ENCODE measurements at regions not wholly inside any gene's neighbourhood (a gene's known extent, or its start where the extent isn't known, plus 50 kb on each side); places are given as distances from the start of the nearest gene placed in this dataset.

DNA sequence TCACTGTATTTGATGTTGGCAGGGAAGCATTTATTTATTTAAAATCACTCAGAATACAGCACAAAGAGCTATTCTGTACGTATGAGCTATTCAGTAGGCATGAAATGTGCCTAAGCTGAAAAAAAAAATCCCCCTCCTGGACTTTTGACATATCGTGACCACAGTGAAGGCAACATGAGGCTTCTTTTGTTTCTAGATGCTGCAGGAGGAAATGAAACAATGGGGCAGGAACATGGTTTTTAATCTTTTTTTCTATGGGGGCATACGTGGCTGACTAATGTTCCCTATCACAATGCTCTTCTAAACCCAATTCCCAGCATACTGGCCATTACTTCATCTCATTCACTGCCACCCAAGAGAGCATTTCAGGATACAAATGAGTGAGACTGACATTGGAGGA is 191.0 kb upstream of the PMFBP1 start:
- Histone ChIP-seq H3K27me3 (ENCODE audit: insufficient read depth, low read depth) (no peaks in the 10 kb centered on the region), H3K79me2 (ENCODE audit: insufficient read depth, low read depth) (no peaks in the 10 kb centered on the region), H3K36me3 (ENCODE audit: insufficient read depth) (no peaks in the 10 kb centered on the region), H3K9ac (no peak overlapping the region), H4K20me1 (ENCODE audit: insufficient read depth) (no peaks in the 10 kb centered on the region), H3K4me2 (no peak overlapping the region), H3K4me3 (IDR thresholded peaks at IDR 0.05; ENCODE audit: insufficient read depth, low read depth, low read length) (no peak overlapping the region), H3K27ac (no peak overlapping the region), H3K4me1 (ENCODE audit: low read depth, poor library complexity, severe bottlenecking) (no peaks in the 10 kb centered on the region), H2AFZ (ENCODE audit: low read depth) (no peak overlapping the region)
- TF ChIP-seq, protein P1, sequence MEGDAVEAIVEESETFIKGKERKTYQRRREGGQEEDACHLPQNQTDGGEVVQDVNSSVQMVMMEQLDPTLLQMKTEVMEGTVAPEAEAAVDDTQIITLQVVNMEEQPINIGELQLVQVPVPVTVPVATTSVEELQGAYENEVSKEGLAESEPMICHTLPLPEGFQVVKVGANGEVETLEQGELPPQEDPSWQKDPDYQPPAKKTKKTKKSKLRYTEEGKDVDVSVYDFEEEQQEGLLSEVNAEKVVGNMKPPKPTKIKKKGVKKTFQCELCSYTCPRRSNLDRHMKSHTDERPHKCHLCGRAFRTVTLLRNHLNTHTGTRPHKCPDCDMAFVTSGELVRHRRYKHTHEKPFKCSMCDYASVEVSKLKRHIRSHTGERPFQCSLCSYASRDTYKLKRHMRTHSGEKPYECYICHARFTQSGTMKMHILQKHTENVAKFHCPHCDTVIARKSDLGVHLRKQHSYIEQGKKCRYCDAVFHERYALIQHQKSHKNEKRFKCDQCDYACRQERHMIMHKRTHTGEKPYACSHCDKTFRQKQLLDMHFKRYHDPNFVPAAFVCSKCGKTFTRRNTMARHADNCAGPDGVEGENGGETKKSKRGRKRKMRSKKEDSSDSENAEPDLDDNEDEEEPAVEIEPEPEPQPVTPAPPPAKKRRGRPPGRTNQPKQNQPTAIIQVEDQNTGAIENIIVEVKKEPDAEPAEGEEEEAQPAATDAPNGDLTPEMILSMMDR (conservative IDR thresholded peaks at IDR 0.05; ENCODE audit: low read depth, low read length), result no peak

DNA sequence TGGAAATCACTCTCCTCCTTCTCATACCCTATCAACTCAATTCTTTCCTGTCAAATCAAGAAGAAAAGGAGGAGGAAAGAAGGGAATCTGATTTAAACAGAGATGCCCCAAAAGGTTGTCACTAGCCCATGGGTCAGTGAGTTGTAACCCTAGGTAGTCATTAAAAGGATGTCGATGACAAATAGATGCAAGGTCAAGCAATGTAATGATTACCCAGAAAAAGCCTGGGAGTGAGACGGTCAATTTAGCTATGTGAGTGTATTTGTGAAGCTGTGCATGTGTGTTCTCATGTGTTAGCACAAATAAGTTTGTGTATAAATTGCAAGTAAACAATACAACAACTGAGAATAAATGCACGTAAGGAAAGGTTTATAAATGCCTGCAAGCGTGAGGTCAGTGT is 190.5 kb upstream of the PMFBP1 start:
- no peak overlapping the region for H3K9ac ChIP-seq
- H3K4me2 ChIP-seq, result no peak overlapping the region
- TF ChIP-seq, protein P1 (conservative IDR thresholded peaks at IDR 0.05; ENCODE audit: low read depth, low read length), result no peak
- H3K36me3 ChIP-seq (ENCODE audit: insufficient read depth), result no peaks in the 10 kb centered on the region
- H3K4me1 ChIP-seq (ENCODE audit: low read depth, poor library complexity, severe bottlenecking), result no peaks in the 10 kb centered on the region
- H3K79me2 ChIP-seq (ENCODE audit: insufficient read depth, low read depth), result no peaks in the 10 kb centered on the region
- no peak overlapping the region for H3K4me3 ChIP-seq (IDR thresholded peaks at IDR 0.05; ENCODE audit: insufficient read depth, low read depth, low read length)
- H4K20me1 ChIP-seq (ENCODE audit: insufficient read depth), result no peaks in the 10 kb centered on the region
- H2AFZ ChIP-seq (ENCODE audit: low read depth), result no peak overlapping the region
- H3K27me3 ChIP-seq (ENCODE audit: insufficient read depth, low read depth), result no peaks in the 10 kb centered on the region
- no peak overlapping the region for H3K27ac ChIP-seq

DNA sequence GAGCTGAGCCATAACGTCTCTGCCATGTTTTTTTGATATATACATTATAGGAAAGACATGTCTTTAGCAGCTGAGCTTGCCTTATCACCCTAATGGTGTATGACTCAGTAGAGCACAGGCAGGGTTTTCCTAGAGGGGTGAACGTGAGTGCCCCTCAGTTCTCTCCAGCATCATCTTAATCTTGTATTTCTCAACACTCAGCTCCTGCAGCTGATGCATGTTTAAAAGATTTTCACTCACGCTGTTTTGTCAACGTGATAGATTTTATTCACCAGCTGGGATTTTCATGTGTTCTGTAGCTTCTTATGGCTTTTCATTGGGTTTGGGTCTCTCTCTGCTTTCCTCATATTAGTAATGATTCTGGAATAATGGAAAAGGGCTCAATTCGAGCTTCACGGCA is 186.0 kb upstream of the PMFBP1 start:
- no peak overlapping the region for H3K4me2 ChIP-seq
- H4K20me1 ChIP-seq (ENCODE audit: insufficient read depth), result no peaks in the 10 kb centered on the region
- H2AFZ ChIP-seq (ENCODE audit: low read depth), result no peak overlapping the region
- no peak overlapping the region for H3K9ac ChIP-seq
- H3K79me2 ChIP-seq (ENCODE audit: insufficient read depth, low read depth), result no peaks in the 10 kb centered on the region
- H3K27ac ChIP-seq, result no peak overlapping the region
- no peaks in the 10 kb centered on the region for H3K4me1 ChIP-seq (ENCODE audit: low read depth, poor library complexity, severe bottlenecking)
- H3K27me3 ChIP-seq (ENCODE audit: insufficient read depth, low read depth), result no peaks in the 10 kb centered on the region
- no peaks in the 10 kb centered on the region for H3K36me3 ChIP-seq (ENCODE audit: insufficient read depth)
- H3K4me3 ChIP-seq (IDR thresholded peaks at IDR 0.05; ENCODE audit: insufficient read depth, low read depth, low read length), result no peak overlapping the region
- TF ChIP-seq, protein P1 (conservative IDR thresholded peaks at IDR 0.05; ENCODE audit: low read depth, low read length), result no peak

DNA sequence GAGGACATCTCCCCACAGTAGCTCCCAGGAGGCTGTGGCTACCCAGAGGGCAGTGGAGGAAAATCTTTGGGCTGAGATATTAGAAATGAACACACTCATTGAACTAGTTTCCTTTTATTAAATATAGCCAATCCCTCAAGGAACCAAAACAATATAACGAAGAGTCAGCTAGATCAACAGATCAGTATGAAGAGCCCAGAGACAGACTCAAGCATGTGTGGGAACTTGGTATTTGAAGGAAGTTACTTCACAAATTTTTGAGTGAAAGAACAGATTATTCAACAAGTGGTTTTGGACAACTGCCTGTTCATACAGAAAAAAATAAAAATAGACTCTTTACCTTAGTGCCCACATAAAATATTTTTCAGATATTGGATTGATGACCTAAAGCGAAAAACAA is 183.6 kb upstream of the PMFBP1 start:
- Histone ChIP-seq H3K27me3 (ENCODE audit: insufficient read depth, low read depth) (no peaks in the 10 kb centered on the region), H4K20me1 (ENCODE audit: insufficient read depth) (no peaks in the 10 kb centered on the region), H3K4me3 (IDR thresholded peaks at IDR 0.05; ENCODE audit: insufficient read depth, low read depth, low read length) (no peak overlapping the region), H3K27ac (no peak overlapping the region), H3K4me1 (ENCODE audit: low read depth, poor library complexity, severe bottlenecking) (no peaks in the 10 kb centered on the region), H3K36me3 (ENCODE audit: insufficient read depth) (no peaks in the 10 kb centered on the region), H3K4me2 (no peak overlapping the region), H3K9ac (no peak overlapping the region), H3K79me2 (ENCODE audit: insufficient read depth, low read depth) (no peaks in the 10 kb centered on the region), H2AFZ (ENCODE audit: low read depth) (no peak overlapping the region)
- TF ChIP-seq, protein P1 (conservative IDR thresholded peaks at IDR 0.05; ENCODE audit: low read depth, low read length), result no peak

DNA sequence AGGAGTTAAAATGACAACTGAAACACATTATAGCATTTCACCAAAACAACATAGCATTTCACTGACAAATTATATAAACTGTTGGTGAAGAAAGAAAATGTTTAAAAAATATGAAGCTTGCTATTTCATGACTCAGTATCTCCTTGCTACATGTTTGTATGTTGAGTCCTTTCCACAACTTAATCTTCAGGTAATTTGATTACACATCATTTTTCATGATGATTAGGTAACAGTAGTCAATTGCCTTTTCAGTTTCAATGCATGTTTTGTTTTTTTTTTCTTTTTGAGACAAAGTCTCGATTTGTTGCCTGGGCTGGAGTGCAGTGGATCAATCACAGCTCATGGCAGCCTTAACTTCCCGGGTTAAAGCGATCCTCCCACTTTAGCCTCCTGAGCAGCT is 177.8 kb upstream of the PMFBP1 start:
- Histone ChIP-seq H3K27me3 (ENCODE audit: insufficient read depth, low read depth) (no peaks in the 10 kb centered on the region), H3K79me2 (ENCODE audit: insufficient read depth, low read depth) (no peaks in the 10 kb centered on the region), H2AFZ (ENCODE audit: low read depth) (no peak overlapping the region), H3K27ac (no peak overlapping the region), H3K4me3 (IDR thresholded peaks at IDR 0.05; ENCODE audit: insufficient read depth, low read depth, low read length) (no peak overlapping the region), H3K36me3 (ENCODE audit: insufficient read depth) (no peaks in the 10 kb centered on the region), H3K9ac (no peak overlapping the region), H3K4me2 (no peak overlapping the region), H4K20me1 (ENCODE audit: insufficient read depth) (no peaks in the 10 kb centered on the region), H3K4me1 (ENCODE audit: low read depth, poor library complexity, severe bottlenecking) (no peaks in the 10 kb centered on the region)
- TF ChIP-seq, protein P1 (conservative IDR thresholded peaks at IDR 0.05; ENCODE audit: low read depth, low read length), result no peak
